OCI-LY1 (cell line): ENCODE measurements at regions not wholly inside any gene's neighbourhood (a gene's known extent, or its start where the extent isn't known, plus 50 kb on each side); places are given as distances from the start of the nearest gene placed in this dataset.

Source experiments
- H2AFZ ChIP-seq: fragments of 200-600 bp; sonication (generic), shearing (Covaris generic); 2 replicates; pipeline ENCODE4 v1.6.0; 2014; ENCODE audit warnings: antibody characterized with exemption, mild to moderate bottlenecking, low read length
- H3F3A ChIP-seq: fragments of 200-600 bp; sonication (generic), shearing (Covaris generic); 2 replicates; pipeline ENCODE4 v1.6.0; 2014; ENCODE audit warnings: mild to moderate bottlenecking, antibody characterized with exemption, low read length, moderate library complexity; ENCODE audit not compliant: insufficient read depth
- H3K27ac ChIP-seq: fragments of 200-600 bp; sonication (generic); 2 replicates; pipeline ENCODE4 v1.5.1; 2014; ENCODE audit warnings: low read length, mixed run types, mild to moderate bottlenecking, low read depth; ENCODE audit not compliant: poor library complexity, severe bottlenecking
- H3K27me3 ChIP-seq: fragments of 200-600 bp; sonication (generic); 2 replicates; pipeline ENCODE4 v1.6.0; 2014; ENCODE audit warnings: antibody characterized with exemption, mild to moderate bottlenecking, low read length, moderate library complexity; ENCODE audit not compliant: insufficient read depth
- H3K36me3 ChIP-seq: fragments of 200-600 bp; sonication (generic); 2 replicates; pipeline ENCODE4 v1.6.1; 2014; ENCODE audit warnings: mild to moderate bottlenecking, antibody characterized with exemption, low read length, moderate library complexity, mixed read lengths; ENCODE audit not compliant: insufficient read depth
- H3K4me1 ChIP-seq: fragments of 200-600 bp; sonication (generic); 2 replicates; pipeline ENCODE4 v1.5.1; 2014; ENCODE audit warnings: mild to moderate bottlenecking, low read length, moderate library complexity; ENCODE audit not compliant: insufficient read depth, severe bottlenecking
- H3K4me2 ChIP-seq: fragments of 200-600 bp; sonication (generic), shearing (Covaris generic); 2 replicates; pipeline ENCODE4 v1.6.1; 2014; ENCODE audit warnings: low read length
- H3K4me3 ChIP-seq: fragments of 200-600 bp; sonication (generic); 2 replicates; pipeline ENCODE4 v1.5.1; 2014; ENCODE audit warnings: low read length, low read depth, mild to moderate bottlenecking, mixed read lengths; ENCODE audit not compliant: poor library complexity, severe bottlenecking
- H3K79me2 ChIP-seq: fragments of 200-600 bp; shearing (Covaris generic); 2 replicates; pipeline ENCODE4 v1.6.1; 2016; ENCODE audit warnings: mixed run types, low read length, mixed read lengths; ENCODE audit not compliant: insufficient read depth
- H3K9ac ChIP-seq: fragments of 200-600 bp; sonication (generic), shearing (Covaris generic); 2 replicates; pipeline ENCODE4 v1.6.1; 2014; ENCODE audit warnings: mild to moderate bottlenecking, low read length, mixed read lengths
- H3K9me2 ChIP-seq: fragments of 200-600 bp; sonication (generic), shearing (Covaris generic); 2 replicates; pipeline ENCODE4 v1.6.1; 2014; ENCODE audit warnings: low read depth, mild to moderate bottlenecking, low read length, mixed read lengths
- H3K9me3 ChIP-seq: fragments of 200-600 bp; shearing (Covaris generic); 2 replicates; pipeline ENCODE4 v1.6.1; 2014; ENCODE audit warnings: low read length, mixed read lengths
- H4K20me1 ChIP-seq: fragments of 200-600 bp; sonication (generic), shearing (Covaris generic); 2 replicates; pipeline ENCODE4 v1.6.0; 2016; ENCODE audit warnings: mild to moderate bottlenecking, low read length; ENCODE audit not compliant: insufficient read depth
- EZH2 ChIP-seq: fragments of 200-600 bp; sonication (generic), shearing (Covaris generic); IDR thresholded peaks from 2 replicates; pipeline ENCODE4 v1.8.0; 2017; ENCODE audit warnings: borderline replicate concordance, mixed run types, mild to moderate bottlenecking, antibody characterized with exemption, low read length, moderate library complexity, mixed read lengths
- TF ChIP-seq, protein P1 (sequence below): fragments of 200-600 bp; sonication (generic), shearing (Covaris generic); IDR thresholded peaks from 2 replicates; pipeline ENCODE4 v1.5.1; 2017; ENCODE audit warnings: mild to moderate bottlenecking, antibody characterized with exemption, low read length, moderate library complexity, mixed read lengths

DNA sequence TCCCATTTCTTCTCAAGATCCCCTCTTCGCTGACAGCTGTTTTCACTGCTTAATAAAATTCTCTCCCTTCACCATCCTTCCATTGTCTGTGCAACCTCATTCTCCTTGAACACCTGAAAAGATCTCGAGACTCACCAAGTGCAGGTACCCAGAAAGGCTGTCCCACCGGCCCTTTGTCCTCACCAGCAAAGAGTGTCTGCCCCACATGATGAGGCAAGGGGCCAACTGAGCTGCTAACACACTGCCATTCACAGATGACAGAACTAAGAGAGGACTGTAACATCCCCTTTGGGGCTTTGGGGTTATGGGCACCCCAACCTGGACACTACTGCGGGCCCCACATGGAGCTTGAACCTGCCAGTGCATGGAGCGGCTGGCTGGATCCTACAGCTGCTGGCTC is 771.4 kb upstream of the MIR17HG start:
- no peaks in the 10 kb centered on the region for H3K79me2 ChIP-seq
- H3K9ac ChIP-seq: no peak overlapping the region
- TF ChIP-seq EZH2: no peak
- TF ChIP-seq, protein P1, sequence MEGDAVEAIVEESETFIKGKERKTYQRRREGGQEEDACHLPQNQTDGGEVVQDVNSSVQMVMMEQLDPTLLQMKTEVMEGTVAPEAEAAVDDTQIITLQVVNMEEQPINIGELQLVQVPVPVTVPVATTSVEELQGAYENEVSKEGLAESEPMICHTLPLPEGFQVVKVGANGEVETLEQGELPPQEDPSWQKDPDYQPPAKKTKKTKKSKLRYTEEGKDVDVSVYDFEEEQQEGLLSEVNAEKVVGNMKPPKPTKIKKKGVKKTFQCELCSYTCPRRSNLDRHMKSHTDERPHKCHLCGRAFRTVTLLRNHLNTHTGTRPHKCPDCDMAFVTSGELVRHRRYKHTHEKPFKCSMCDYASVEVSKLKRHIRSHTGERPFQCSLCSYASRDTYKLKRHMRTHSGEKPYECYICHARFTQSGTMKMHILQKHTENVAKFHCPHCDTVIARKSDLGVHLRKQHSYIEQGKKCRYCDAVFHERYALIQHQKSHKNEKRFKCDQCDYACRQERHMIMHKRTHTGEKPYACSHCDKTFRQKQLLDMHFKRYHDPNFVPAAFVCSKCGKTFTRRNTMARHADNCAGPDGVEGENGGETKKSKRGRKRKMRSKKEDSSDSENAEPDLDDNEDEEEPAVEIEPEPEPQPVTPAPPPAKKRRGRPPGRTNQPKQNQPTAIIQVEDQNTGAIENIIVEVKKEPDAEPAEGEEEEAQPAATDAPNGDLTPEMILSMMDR: no peak
- no peak overlapping the region for H3K4me3 ChIP-seq
- no peak overlapping the region for H2AFZ ChIP-seq
- no peaks in the 10 kb centered on the region for H3K9me3 ChIP-seq
- no peaks in the 10 kb centered on the region for H4K20me1 ChIP-seq
- H3K36me3 ChIP-seq: no peaks in the 10 kb centered on the region
- H3K27me3 ChIP-seq: no peaks in the 10 kb centered on the region
- H3K4me1 ChIP-seq: no peaks in the 10 kb centered on the region
- H3K4me2 ChIP-seq: no peak overlapping the region
- no peak overlapping the region for H3K27ac ChIP-seq
- no peaks in the 10 kb centered on the region for H3F3A ChIP-seq
- H3K9me2 ChIP-seq: no peaks in the 10 kb centered on the region

DNA sequence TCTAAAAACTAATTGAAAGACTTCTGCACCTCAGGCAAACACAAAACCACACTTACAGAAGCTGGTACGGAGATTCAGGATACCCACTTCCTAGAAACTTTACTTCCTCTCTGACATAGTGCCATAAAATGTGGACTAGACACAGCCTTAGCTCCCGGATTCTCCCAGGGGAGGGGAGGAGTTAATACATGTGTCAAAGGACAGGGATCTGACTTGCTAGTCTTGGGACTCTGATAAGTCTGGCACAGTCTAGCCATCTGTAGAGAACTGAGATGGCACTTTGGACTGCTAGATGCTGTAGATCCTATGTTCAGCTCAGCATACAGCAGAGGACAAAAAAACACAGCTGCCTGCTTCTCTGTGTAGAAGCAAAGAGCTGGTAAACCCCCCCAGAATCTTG is 769.8 kb upstream of the MIR17HG start:
- Histone ChIP-seq H3K27me3 (no peaks in the 10 kb centered on the region), H3K4me2 (no peak overlapping the region), H3K9me2 (no peaks in the 10 kb centered on the region), H3F3A (no peaks in the 10 kb centered on the region), H3K4me1 (no peaks in the 10 kb centered on the region), H4K20me1 (no peaks in the 10 kb centered on the region), H3K36me3 (no peaks in the 10 kb centered on the region), H3K27ac (no peak overlapping the region), H3K9me3 (no peaks in the 10 kb centered on the region), H3K4me3 (no peak overlapping the region), H2AFZ (no peak overlapping the region), H3K79me2 (no peaks in the 10 kb centered on the region), H3K9ac (no peak overlapping the region)
- TF ChIP-seq, protein P1: no peak
- no peak for TF ChIP-seq EZH2

DNA sequence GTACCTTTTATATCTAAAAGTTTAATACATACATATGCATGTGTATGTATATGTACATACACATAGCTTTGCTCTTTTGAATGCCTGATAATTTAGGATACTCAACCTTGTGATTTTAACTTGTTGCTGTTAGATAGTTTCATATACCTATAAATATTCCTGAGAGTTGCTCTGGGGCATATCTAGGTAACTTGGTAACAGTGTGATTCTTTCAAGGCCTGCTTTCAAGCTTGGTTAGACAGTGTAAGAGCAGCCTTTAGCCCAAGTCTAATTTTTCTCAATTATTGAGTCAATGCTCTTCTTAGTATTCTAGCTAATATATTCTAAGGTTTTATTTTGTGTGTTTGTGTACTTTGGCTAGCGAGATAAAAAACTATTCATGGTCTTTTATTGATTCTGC is 762.1 kb upstream of the MIR17HG start:
- no peak overlapping the region for H3K4me2 ChIP-seq
- H3K36me3 ChIP-seq: no peaks in the 10 kb centered on the region
- TF ChIP-seq, protein P1: no peak
- TF ChIP-seq EZH2: no peak
- H3K9me3 ChIP-seq: no peaks in the 10 kb centered on the region
- H3K4me3 ChIP-seq: no peak overlapping the region
- H3K4me1 ChIP-seq: no peaks in the 10 kb centered on the region
- H2AFZ ChIP-seq: no peak overlapping the region
- no peaks in the 10 kb centered on the region for H3K9me2 ChIP-seq
- no peaks in the 10 kb centered on the region for H3F3A ChIP-seq
- no peaks in the 10 kb centered on the region for H3K79me2 ChIP-seq
- H4K20me1 ChIP-seq: no peaks in the 10 kb centered on the region
- no peak overlapping the region for H3K9ac ChIP-seq
- H3K27me3 ChIP-seq: no peaks in the 10 kb centered on the region
- no peak overlapping the region for H3K27ac ChIP-seq
